ENCODE measurements at regions not wholly inside any gene's neighbourhood (a gene's known extent, or its start where the extent isn't known, plus 50 kb on each side); places are given as distances from the start of the nearest gene placed in this dataset.

DNA sequence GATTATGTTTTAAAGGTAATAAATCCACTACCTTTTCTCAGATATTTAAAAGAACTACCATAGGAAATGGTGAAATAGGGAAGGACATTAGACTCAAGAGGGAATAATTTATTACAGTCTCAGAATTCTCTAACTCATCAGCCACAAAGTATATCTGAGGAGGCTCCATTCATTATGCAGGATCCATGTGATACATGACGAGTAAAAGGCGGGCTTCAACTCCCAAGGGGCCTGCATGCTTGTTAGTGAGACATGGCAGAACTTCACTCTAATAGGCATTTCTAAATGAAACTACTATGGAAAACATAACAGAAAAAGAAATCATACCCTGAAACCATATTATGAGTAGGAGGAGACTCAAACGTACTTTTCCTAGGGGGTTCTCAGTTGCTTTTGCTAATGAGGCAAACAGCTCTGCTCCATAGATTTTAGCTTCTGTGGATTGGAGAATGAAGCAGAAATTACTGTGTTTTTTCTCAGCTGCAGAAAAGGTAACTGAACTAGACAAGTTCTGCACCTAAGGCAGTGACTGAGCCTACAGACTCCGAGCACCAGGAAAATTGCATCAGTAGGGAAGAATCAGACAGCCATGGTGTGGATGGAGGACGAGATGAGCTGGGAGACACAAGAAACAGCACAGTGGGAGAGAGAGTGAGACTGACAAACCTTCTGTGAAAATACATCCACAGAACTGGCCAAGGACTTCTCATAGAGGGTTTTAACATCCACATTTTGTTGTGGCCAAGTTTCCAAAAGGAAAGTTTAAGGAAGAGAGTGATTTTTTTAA is 254.6 kb upstream of the PRDM1 start:
- in situ Hi-C loops (cut with MboI; ENCODE audit: low pct_ligation_motif_present in 1 of 4, low pct_unique_long_range_greater_than_20kb in 1 of 4, low sequenced_read_pairs in 3 of 4) (no loop called here), intact Hi-C loops (cut with DNase I; ENCODE audit: low total_unique reads) (no loop called here)
- H3K4me3 ChIP-seq, result no peak overlapping the region
- no peaks in the 10 kb centered on the region for H3K27me3 ChIP-seq
- TF ChIP-seq CTCF (IDR thresholded peaks at IDR 0.05) (no peak), EP300 (IDR thresholded peaks at IDR 0.05; ENCODE audit: low read depth) (no peak), POLR2A (IDR thresholded peaks at IDR 0.05) (no peak)
- WGBS, 2 donors (ENCODE audit: low coverage in 1 of 2), result 84 to 91% methylated on average over 5 of the region's 5 CpGs
- no peaks in the 10 kb centered on the region for H3K4me1 ChIP-seq
- no peaks in the 10 kb centered on the region for H3K9me3 ChIP-seq
- no peak overlapping the region for H3K27ac ChIP-seq
- DNase-seq, result no peak
- H3K36me3 ChIP-seq, result no peaks in the 10 kb centered on the region

- Histone ChIP-seq H3K27me3 (no peaks in the 10 kb centered on the region), H3K4me3 (no peak overlapping the region), H3K9me3 (no peaks in the 10 kb centered on the region), H3K36me3 (no peaks in the 10 kb centered on the region), H3K4me1 (no peaks in the 10 kb centered on the region), H3K27ac (no peak overlapping the region)
- TF ChIP-seq POLR2AphosphoS5 (IDR thresholded peaks at IDR 0.05), result no peak
- no peak for TF ChIP-seq EP300 (IDR thresholded peaks at IDR 0.05; ENCODE audit: low read depth)
- TF ChIP-seq CTCF (IDR thresholded peaks at IDR 0.05), result no peak
- TF ChIP-seq POLR2A (IDR thresholded peaks at IDR 0.05), result no peak
- intact Hi-C loops (cut with DNase I; ENCODE audit: low total_unique reads), result no loop called here
- WGBS, 2 donors (ENCODE audit: low coverage in 1 of 2), result 40 to 60% methylated on average over 1 of the region's 1 CpG
- in situ Hi-C loops (cut with MboI; ENCODE audit: low pct_ligation_motif_present in 1 of 4, low pct_unique_long_range_greater_than_20kb in 1 of 4, low sequenced_read_pairs in 3 of 4), result no loop called here
- no peak for DNase-seq
Observed at GRCh38 chr6:105825210-105825609, 260.9 kb upstream of the PRDM1 start.

DNA sequence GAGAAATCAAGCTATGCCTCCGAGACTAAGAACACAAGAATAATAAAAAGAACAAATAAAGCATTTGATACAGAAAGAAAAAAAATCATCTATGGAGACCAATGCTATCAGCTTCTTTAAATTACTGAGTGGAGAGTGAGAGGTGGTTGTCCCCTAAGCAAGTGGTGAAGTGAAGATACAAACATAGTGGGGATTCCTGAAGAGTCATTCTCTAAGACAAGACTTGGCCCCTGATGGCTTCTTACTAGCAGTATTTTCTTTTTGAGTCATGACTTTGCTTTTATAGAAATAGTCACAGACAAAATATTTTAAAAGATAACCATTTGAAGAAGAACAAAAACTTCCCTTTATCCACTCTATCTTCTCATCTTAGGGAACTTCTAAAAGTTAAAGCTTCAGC is 261.4 kb upstream of the PRDM1 start:
- 64 to 67% methylated on average over 1 of the region's 1 CpG for whole genome bisulfite sequencing, 2 donors (ENCODE audit: low coverage in 1 of 2)
- TF ChIP-seq POLR2A (IDR thresholded peaks at IDR 0.05) (no peak), POLR2AphosphoS5 (IDR thresholded peaks at IDR 0.05) (no peak), EP300 (IDR thresholded peaks at IDR 0.05; ENCODE audit: low read depth) (no peak), CTCF (IDR thresholded peaks at IDR 0.05) (no peak)
- no peak overlapping the region for H3K27ac ChIP-seq
- intact Hi-C loops (cut with DNase I; ENCODE audit: low total_unique reads), result no loop called here
- H3K4me3 ChIP-seq, result no peak overlapping the region
- no peaks in the 10 kb centered on the region for H3K9me3 ChIP-seq
- no peaks in the 10 kb centered on the region for H3K36me3 ChIP-seq
- no peak for DNase-seq
- no peaks in the 10 kb centered on the region for H3K27me3 ChIP-seq
- in situ Hi-C loops (cut with MboI; ENCODE audit: low pct_ligation_motif_present in 1 of 4, low pct_unique_long_range_greater_than_20kb in 1 of 4, low sequenced_read_pairs in 3 of 4), result no loop called here
- H3K4me1 ChIP-seq, result no peaks in the 10 kb centered on the region

GRCh38 chr6:105821777-105822176 is 264.4 kb upstream of the PRDM1 start:
- DNase-seq, result no peak
- 85 to 91% methylated on average over 1 of the region's 1 CpG for WGBS, 2 donors (ENCODE audit: low coverage in 1 of 2)
- TF ChIP-seq POLR2A (IDR thresholded peaks at IDR 0.05) (no peak), CTCF (IDR thresholded peaks at IDR 0.05) (no peak), EP300 (IDR thresholded peaks at IDR 0.05; ENCODE audit: low read depth) (no peak), POLR2AphosphoS5 (IDR thresholded peaks at IDR 0.05) (no peak)
- no peaks in the 10 kb centered on the region for H3K9me3 ChIP-seq
- no peak overlapping the region for H3K27ac ChIP-seq
- H3K27me3 ChIP-seq, result no peaks in the 10 kb centered on the region
- in situ Hi-C loops (cut with MboI; ENCODE audit: low pct_ligation_motif_present in 1 of 4, low pct_unique_long_range_greater_than_20kb in 1 of 4, low sequenced_read_pairs in 3 of 4), result no loop called here
- H3K36me3 ChIP-seq, result no peaks in the 10 kb centered on the region
- H3K4me1 ChIP-seq, result no peaks in the 10 kb centered on the region
- intact Hi-C loops (cut with DNase I; ENCODE audit: low total_unique reads), result no loop called here
- no peak overlapping the region for H3K4me3 ChIP-seq

Measured in transverse colon (tissue), 4 donors.